HG03135 (cell line): ENCODE measurements at regions not wholly inside any gene's neighbourhood (a gene's known extent, or its start where the extent isn't known, plus 50 kb on each side); places are given as distances from the start of the nearest gene placed in this dataset.
"Not testable (repeated sequence)": the region's sequence is repeated elsewhere in the genome, so short reads cannot be mapped to it uniquely, and the experiment has no call there.

Source experiments
- ATAC-seq: cut with Tn5 transposase; IDR thresholded peaks from one replicate; pipeline ENCODE4 v1.9.1; 2021; ENCODE audit warnings: mild to moderate bottlenecking, moderate library complexity; ENCODE audit not compliant: unreplicated experiment

GRCh38 chr4:67333664-67334063, 211.6 kb downstream of the CENPC start:
- ATAC-seq = no peak

- ATAC-seq = peak; percentile 85
These were observed 212.7 kb downstream of the CENPC start for GRCh38 chr4:67332627-67333026.

DNA sequence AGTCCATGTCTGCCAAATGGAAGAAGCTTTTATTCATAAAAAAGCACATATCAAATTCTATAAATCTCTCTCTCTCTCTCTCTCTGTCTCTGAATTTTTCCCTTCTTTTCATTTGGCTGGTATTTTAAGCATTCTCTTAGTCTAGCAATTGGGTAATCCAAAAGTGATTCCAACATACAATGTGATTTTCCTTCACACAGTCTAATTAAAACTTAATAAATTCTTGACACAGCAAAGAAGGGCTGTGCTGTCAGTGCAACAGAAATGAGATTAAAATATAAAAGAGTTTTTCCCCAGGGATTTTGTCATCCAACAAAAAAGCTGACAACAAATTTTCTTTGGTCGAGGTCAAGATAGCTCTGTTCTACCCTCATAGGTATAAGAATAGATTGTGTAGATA, 216.9 kb downstream of the CENPC start:
- no peak for ATAC-seq

- no peak for ATAC-seq
These were observed 217.4 kb downstream of the CENPC start for GRCh38 chr4:67328018-67328278.

DNA sequence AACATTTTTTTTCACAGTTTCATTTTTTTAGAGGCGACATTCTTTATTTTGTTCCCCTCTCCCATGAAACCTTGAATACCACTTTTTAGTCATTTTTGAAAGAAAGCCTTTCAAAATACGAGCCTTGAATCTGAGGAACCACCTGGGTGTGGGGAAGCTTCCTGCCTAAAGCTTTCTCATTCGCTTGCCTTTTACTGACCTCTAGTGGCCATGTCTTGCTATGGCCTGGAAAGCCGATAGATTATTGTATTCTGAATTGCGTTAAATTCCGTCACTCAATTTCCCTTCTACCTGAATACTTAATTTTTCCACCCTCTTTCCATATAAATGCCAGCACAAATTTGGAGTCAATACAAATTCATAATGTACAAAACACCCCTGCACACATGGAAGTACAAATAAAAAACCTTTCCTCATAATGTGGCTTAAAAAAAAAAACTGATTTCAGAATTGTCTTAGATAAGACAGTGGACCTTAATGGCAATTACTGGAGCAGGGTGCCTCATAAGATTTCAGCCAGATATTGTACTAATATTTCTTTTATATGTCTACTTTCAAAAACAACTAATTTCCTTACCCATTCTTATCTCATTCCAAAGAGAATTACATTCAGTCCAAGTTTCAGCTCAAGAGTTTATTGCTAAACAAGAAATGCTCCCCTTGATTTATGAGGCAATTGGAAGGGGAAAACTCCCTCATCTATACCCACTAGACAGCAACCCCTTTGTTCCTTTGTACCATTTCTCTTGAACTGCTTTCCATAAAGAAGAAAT, 217.9 kb downstream of the CENPC start:
- peak; percentile 99 for ATAC-seq

GRCh38 chr4:67325791-67326190, 219.5 kb downstream of the CENPC start:
- ATAC-seq = no peak

- ATAC-seq = no peak
These were observed 224.7 kb downstream of the CENPC start for GRCh38 chr4:67320645-67321044.

- not testable (repeated sequence) for ATAC-seq
These were observed 225.7 kb downstream of the CENPC start for GRCh38 chr4:67319607-67320006.

DNA sequence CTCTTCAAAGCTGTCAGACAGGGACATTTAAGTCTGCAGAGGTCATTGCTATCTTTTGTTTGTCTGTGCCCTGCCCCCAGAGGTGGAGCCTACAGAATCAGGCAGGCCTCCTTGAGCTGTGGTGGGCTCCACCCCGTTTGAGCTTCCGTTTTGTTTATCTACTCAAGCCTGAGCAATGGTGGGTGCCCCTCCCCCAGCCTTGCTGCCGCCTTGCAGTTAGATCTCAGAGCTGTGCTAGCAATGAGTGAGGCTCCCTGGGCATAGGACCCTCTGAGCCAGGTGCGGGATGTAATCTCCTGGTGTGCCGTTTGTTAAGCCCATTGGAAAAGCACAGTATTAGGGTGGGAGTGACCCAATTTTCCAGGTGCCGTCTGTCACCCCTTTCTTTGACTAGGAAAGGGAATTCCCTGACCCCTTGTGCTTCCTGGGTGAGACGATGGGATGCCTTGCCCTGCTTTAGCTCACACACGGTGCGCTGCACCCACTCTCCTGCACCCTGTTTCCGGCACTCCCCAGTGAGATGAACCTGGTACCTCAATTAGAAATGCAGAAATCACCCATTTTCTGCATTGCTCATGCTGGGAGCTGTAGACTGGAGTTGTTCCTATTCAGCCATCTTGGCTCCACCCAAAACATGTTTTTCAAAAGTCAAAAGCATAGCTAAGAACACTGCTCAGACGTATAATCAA, 244.7 kb downstream of the CENPC start:
- not testable (repeated sequence) for ATAC-seq

- no peak for ATAC-seq
These were observed 252.7 kb downstream of the CENPC start for GRCh38 chr4:67292636-67293035.

GRCh38 chr4:67292045-67292444, 253.3 kb downstream of the CENPC start:
- no peak for ATAC-seq

DNA sequence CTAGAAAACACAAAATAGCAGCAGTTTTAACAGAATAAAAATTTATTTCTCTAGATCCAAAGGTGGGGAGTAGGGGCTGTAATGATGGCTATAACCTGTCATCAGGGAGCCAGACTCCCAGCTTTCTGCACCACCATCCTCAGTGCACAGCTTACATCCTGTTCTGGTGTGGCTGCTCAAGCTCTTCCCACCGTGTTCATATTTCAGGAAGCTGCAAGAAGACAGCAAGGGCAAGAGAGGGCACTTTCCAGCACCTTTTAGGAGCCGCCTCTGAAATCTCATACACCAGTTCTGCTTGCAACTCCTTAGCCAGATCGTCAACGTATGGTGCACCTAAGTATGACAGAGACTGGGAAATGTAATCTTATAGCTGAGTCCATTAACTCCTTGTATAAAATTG, 253.7 kb downstream of the CENPC start:
- ATAC-seq = no peak

DNA sequence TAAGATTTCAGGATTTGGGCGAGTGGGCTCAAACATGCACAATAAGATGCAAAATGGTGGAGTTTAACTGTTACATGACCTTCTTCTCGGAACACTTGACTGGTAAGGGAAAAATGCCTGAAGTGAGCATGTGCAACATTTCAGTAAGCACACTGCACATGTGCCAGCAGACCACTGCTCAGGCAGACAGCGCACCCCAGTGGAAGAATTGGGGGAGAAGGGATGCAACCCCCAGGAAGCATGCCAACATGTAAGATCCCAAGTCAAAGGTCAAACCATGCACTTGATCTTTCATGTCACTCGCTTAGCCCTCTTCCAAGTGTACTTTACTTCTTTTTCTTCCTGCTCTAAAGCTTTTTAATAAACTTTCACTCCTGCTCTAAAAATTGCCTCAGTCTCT, 256.3 kb downstream of the CENPC start:
- no peak for ATAC-seq

GRCh38 chr4:67286724-67287123, 258.6 kb downstream of the CENPC start:
- no peak for ATAC-seq

GRCh38 chr4:67282749-67283148, 262.6 kb downstream of the CENPC start:
- no peak for ATAC-seq

DNA sequence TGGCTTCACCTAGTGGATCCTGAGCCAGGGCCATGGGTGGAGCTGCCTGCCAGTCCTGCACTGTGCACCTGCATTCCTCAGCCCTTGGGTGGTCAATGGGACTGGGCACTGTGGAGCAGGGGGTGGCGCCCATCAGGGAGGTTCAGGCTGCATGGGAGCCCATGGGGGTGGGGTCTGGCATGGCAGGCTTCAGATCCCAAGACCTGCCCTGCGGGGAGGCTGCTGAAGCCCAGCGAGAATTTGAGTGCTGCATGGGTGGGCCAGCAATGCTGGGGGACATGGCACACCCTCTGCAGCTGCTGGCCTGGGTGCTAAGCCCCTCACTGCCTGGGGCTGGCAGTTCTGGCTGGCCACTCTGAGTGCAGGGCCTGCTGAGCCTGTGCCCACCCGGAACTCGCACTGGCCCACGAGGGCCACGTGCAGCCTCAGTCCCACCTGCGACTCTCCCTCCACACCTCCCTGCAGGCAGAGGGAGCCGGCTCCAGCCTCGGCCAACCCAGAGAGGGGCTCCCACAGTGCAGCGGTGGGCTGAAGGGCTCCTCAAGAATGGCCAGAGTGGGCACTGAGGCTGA, 270.0 kb downstream of the CENPC start:
- ATAC-seq = no peak

DNA sequence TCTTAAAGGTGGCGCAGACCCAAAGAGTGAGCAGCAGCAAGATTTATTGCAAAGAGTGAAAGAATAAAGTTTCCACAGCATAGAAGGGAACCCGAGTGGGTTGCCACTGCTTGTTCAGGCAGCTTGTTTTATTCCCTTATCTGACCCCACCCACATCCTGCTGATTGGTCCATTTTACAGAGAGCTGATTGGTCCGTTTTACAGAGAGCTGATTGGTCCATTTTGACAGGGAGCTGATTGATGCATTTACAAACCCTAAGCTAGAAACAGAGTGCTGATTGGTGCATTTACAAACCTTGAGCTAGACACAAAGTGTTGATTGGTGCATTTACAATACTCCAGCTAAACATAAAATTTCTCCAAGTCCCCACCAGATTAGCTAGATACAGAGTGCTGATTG, 270.6 kb downstream of the CENPC start:
- not testable (repeated sequence) for ATAC-seq

DNA sequence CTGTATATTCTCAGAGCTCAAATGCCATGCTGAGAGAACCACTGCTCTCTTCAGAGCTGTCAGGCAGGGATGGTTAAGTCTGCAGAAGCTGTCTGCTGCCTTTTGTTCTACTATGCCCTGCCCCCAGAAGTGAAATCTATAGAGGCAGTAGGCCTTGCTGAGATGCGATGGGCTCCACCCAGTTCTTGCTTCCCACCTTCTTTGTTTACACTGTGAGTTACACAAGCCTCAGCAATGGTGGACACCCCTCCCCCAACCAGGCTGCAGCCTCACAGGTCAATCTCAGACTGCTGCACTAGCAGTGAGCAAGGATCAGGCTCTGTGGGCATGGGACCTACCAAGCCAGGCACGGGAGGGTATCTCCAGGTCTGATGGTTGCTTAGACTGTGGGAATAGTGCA, 271.6 kb downstream of the CENPC start:
- no peak for ATAC-seq

DNA sequence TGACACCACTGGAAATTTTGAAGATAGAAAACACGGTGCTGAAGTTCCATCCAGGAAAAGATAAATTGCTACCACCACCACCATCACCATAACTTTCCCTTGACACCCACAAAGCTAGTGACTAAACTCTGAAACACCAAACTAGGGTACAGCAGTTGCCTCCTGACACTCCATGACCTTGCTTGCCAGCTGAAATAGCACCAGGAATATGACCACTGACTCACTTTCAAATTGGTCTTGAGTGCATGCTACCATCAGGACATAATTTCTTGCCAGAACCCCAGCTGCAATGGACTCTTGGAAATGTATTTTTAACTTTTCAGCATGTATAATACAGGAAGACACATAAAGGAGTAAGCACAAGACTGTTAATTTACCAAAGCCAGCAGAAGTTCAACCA, 283.3 kb downstream of the CENPC start:
- no peak for ATAC-seq

GRCh38 chr4:67256388-67257043, 288.8 kb downstream of the CENPC start:
- ATAC-seq = no peak

DNA sequence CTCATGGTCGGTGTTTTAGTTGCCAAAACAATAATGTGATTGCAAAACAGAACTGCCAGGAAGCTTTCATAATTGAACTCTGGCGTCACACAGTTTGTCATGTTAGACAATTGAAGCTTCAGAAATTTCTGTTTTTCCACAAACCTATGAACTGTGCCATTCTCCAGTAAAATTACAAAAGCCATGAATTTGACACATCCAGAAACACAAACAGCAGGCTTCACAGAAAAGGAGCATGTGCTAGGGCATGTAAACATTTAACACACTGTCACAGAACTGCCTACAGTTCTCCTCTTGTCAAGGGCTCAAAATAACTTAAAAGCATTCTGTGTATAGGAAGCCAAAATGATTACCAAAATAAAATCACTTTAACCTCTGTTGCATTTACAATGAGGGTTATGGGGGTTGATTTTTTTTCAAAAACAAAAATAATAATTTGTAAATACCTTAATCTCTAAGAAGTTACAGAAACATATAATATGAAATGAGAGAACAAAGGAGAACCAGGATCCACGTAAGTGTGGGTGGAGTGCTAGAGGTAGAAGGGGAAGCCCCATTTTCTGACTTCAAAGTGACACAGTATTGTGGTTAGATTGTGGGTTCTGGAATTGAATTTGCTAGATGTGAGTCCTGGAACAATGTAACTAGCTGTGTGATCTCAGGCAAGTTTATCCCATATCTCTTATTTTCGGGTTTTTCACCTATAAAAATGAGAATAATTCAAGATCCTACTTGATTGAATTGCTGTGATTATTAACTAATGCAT, 295.0 kb downstream of the CENPC start:
- no peak for ATAC-seq
